Activated T-helper 1 cell treated with anti-CD3 and anti-CD28 coated beads, Interleukin-12 subunit alpha, Interleukin-12 subunit beta, Interleukin-2, Interleukin-4 antibody, amounts not matched to agents 30 ng/mL and 10 ng/mL and 1 ng/mL, durations not matched to agents 14 hours and 24 hours and 36 hours (primary cell): ENCODE measurements at regions not wholly inside any gene's neighbourhood (a gene's known extent, or its start where the extent isn't known, plus 50 kb on each side); places are given as distances from the start of the nearest gene placed in this dataset.

ENCODE experiments used
- DNase-seq: peaks from one replicate; pipeline ENCODE4 v3.0.0; 2021; ENCODE audit warnings: low spot score
- H3K27ac Mint-ChIP-seq: one replicate; pipeline ENCODE4 v1.8.0; 2021; ENCODE audit warnings: mild to moderate bottlenecking, mixed read lengths
- H3K27me3 Mint-ChIP-seq: one replicate; pipeline ENCODE4 v1.8.0; 2022; ENCODE audit warnings: mild to moderate bottlenecking, moderate library complexity, mixed read lengths; ENCODE audit not compliant: insufficient read depth
- H3K36me3 Mint-ChIP-seq: one replicate; pipeline ENCODE4 v1.8.0; 2021; ENCODE audit warnings: low read depth, mixed read lengths
- H3K4me1 Mint-ChIP-seq: one replicate; pipeline ENCODE4 v1.8.0; 2021; ENCODE audit warnings: low read depth, mixed read lengths
- H3K4me3 Mint-ChIP-seq: one replicate; pipeline ENCODE4 v1.8.0; 2021; ENCODE audit warnings: mild to moderate bottlenecking, moderate library complexity, mixed read lengths
- H3K9me3 Mint-ChIP-seq: one replicate; pipeline ENCODE4 v1.8.0; 2021; ENCODE audit warnings: mixed read lengths
- intact Hi-C: fragments of 100-400 bp; cut with micrococcal nuclease; formaldehyde crosslinking; loops from one replicate; pipeline ENCODE4 v1.15.1; 2024

GRCh38 chr18:6636091-6636490 lies 93.4 kb upstream of the ARHGAP28 start:
- Mint-ChIP-seq H3K36me3 (no peaks in the 10 kb centered on the region), H3K27me3 (peaks cover 1% of the 10 kb centered on the region), H3K27ac (no peak overlapping the region), H3K9me3 (no peaks in the 10 kb centered on the region), H3K4me3 (no peak overlapping the region), H3K4me1 (no peaks in the 10 kb centered on the region)
- no peak for DNase-seq
- intact Hi-C loops: no loop called here

GRCh38 chr18:6638447-6638846 lies 91.1 kb upstream of the ARHGAP28 start:
- H3K4me3 Mint-ChIP-seq: no peak overlapping the region
- no peaks in the 10 kb centered on the region for H3K4me1 Mint-ChIP-seq
- no peak for DNase-seq
- intact Hi-C loops: no loop called here
- peaks cover 5% of the 10 kb centered on the region for H3K9me3 Mint-ChIP-seq
- H3K27me3 Mint-ChIP-seq: peaks cover 1% of the 10 kb centered on the region
- no peak overlapping the region for H3K27ac Mint-ChIP-seq
- H3K36me3 Mint-ChIP-seq: no peaks in the 10 kb centered on the region

- intact Hi-C loops: no loop called here
- no peak overlapping the region for H3K4me3 Mint-ChIP-seq
- H3K27ac Mint-ChIP-seq: no peak overlapping the region
- no peaks in the 10 kb centered on the region for H3K4me1 Mint-ChIP-seq
- peaks cover 10% of the 10 kb centered on the region for H3K9me3 Mint-ChIP-seq
- H3K36me3 Mint-ChIP-seq: no peaks in the 10 kb centered on the region
- peaks cover 1% of the 10 kb centered on the region for H3K27me3 Mint-ChIP-seq
- DNase-seq: no peak
Observed at GRCh38 chr18:6639305-6639704, 90.2 kb upstream of the ARHGAP28 start.

- Mint-ChIP-seq H3K4me1 (no peaks in the 10 kb centered on the region), H3K9me3 (peaks cover 21% of the 10 kb centered on the region), H3K27me3 (no peaks in the 10 kb centered on the region), H3K36me3 (no peaks in the 10 kb centered on the region), H3K27ac (no peak overlapping the region), H3K4me3 (no peak overlapping the region)
- intact Hi-C loops: no loop called here
- no peak for DNase-seq
Observed at GRCh38 chr18:6644836-6645627, 84.5 kb upstream of the ARHGAP28 start.

- DNase-seq: no peak
- no peaks in the 10 kb centered on the region for H3K36me3 Mint-ChIP-seq
- H3K27ac Mint-ChIP-seq: no peak overlapping the region
- peaks cover 21% of the 10 kb centered on the region for H3K9me3 Mint-ChIP-seq
- H3K4me3 Mint-ChIP-seq: no peak overlapping the region
- no peaks in the 10 kb centered on the region for H3K27me3 Mint-ChIP-seq
- intact Hi-C loops: no loop called here
- no peaks in the 10 kb centered on the region for H3K4me1 Mint-ChIP-seq
Observed at GRCh38 chr18:6646801-6647200, 82.7 kb upstream of the ARHGAP28 start.

- H3K27ac Mint-ChIP-seq: no peak overlapping the region
- no peaks in the 10 kb centered on the region for H3K27me3 Mint-ChIP-seq
- H3K36me3 Mint-ChIP-seq: no peaks in the 10 kb centered on the region
- DNase-seq: no peak
- intact Hi-C loops: no loop called here
- peaks cover 17% of the 10 kb centered on the region for H3K9me3 Mint-ChIP-seq
- H3K4me1 Mint-ChIP-seq: no peaks in the 10 kb centered on the region
- H3K4me3 Mint-ChIP-seq: no peak overlapping the region
Observed at GRCh38 chr18:6648581-6648980, 80.9 kb upstream of the ARHGAP28 start.

GRCh38 chr18:6649421-6650126 lies 79.9 kb upstream of the ARHGAP28 start:
- DNase-seq: no peak
- Mint-ChIP-seq H3K9me3 (peaks cover 12% of the 10 kb centered on the region), H3K4me1 (no peaks in the 10 kb centered on the region), H3K27ac (peak overlapping the region; percentile 8), H3K27me3 (no peaks in the 10 kb centered on the region), H3K4me3 (no peak overlapping the region), H3K36me3 (no peaks in the 10 kb centered on the region)
- intact Hi-C loops: no loop called here

GRCh38 chr18:6650127-6650507 lies 79.4 kb upstream of the ARHGAP28 start:
- Mint-ChIP-seq H3K36me3 (no peaks in the 10 kb centered on the region), H3K9me3 (peaks cover 12% of the 10 kb centered on the region), H3K27ac (no peak overlapping the region), H3K27me3 (no peaks in the 10 kb centered on the region), H3K4me1 (no peaks in the 10 kb centered on the region), H3K4me3 (no peak overlapping the region)
- intact Hi-C loops: no loop called here
- no peak for DNase-seq

GRCh38 chr18:6650747-6651146 lies 78.8 kb upstream of the ARHGAP28 start:
- Mint-ChIP-seq H3K27ac (no peak overlapping the region), H3K4me1 (no peaks in the 10 kb centered on the region), H3K9me3 (peaks cover 17% of the 10 kb centered on the region), H3K27me3 (no peaks in the 10 kb centered on the region), H3K4me3 (no peak overlapping the region), H3K36me3 (no peaks in the 10 kb centered on the region)
- DNase-seq: no peak
- intact Hi-C loops: no loop called here

GRCh38 chr18:6652098-6652497 lies 77.4 kb upstream of the ARHGAP28 start:
- peaks cover 10% of the 10 kb centered on the region for H3K9me3 Mint-ChIP-seq
- intact Hi-C loops: no loop called here
- no peaks in the 10 kb centered on the region for H3K27me3 Mint-ChIP-seq
- DNase-seq: no peak
- no peaks in the 10 kb centered on the region for H3K4me1 Mint-ChIP-seq
- no peak overlapping the region for H3K27ac Mint-ChIP-seq
- H3K4me3 Mint-ChIP-seq: no peak overlapping the region
- H3K36me3 Mint-ChIP-seq: no peaks in the 10 kb centered on the region

GRCh38 chr18:6653880-6654279 lies 75.6 kb upstream of the ARHGAP28 start:
- no peak for DNase-seq
- Mint-ChIP-seq H3K4me3 (no peak overlapping the region), H3K27me3 (no peaks in the 10 kb centered on the region), H3K27ac (no peak overlapping the region), H3K36me3 (no peaks in the 10 kb centered on the region), H3K4me1 (no peaks in the 10 kb centered on the region), H3K9me3 (peaks cover 7% of the 10 kb centered on the region)
- intact Hi-C loops: no loop called here

- Mint-ChIP-seq H3K9me3 (peaks cover 17% of the 10 kb centered on the region), H3K27me3 (no peaks in the 10 kb centered on the region), H3K36me3 (no peaks in the 10 kb centered on the region), H3K4me3 (no peak overlapping the region), H3K4me1 (no peaks in the 10 kb centered on the region), H3K27ac (no peak overlapping the region)
- no peak for DNase-seq
- intact Hi-C loops: no loop called here
Observed at GRCh38 chr18:6659963-6660725, 69.4 kb upstream of the ARHGAP28 start.
